ENCODE measurements at regions not wholly inside any gene's neighbourhood (a gene's known extent, or its start where the extent isn't known, plus 50 kb on each side); places are given as distances from the start of the nearest gene placed in this dataset.
A peak's percentile ranks its signal among the peaks of the same experiment; 100 is the strongest.
"Not testable (repeated sequence)": the region's sequence is repeated elsewhere in the genome, so short reads cannot be mapped to it uniquely, and the experiment has no call there.

DNA sequence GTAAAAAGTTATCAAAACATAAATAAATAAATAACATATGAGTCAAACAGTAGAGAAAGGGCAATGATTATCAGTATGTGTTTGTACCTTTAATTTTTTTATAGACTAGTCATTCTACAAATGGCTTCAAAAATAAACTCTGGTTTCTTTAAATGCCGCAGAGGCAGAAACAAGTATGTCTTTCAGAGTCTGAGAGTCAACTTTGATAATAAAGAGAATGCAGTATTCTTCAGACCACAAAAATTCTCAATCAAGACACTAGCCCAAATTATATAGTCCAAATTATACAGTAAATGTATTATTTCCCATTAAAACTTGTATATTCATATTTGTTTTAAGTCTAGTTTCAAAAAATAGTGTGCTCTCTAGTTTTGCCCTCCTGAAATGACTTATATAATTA lies 1142.3 kb downstream of the NXPH1 start:
- TF ChIP-seq, protein P1, sequence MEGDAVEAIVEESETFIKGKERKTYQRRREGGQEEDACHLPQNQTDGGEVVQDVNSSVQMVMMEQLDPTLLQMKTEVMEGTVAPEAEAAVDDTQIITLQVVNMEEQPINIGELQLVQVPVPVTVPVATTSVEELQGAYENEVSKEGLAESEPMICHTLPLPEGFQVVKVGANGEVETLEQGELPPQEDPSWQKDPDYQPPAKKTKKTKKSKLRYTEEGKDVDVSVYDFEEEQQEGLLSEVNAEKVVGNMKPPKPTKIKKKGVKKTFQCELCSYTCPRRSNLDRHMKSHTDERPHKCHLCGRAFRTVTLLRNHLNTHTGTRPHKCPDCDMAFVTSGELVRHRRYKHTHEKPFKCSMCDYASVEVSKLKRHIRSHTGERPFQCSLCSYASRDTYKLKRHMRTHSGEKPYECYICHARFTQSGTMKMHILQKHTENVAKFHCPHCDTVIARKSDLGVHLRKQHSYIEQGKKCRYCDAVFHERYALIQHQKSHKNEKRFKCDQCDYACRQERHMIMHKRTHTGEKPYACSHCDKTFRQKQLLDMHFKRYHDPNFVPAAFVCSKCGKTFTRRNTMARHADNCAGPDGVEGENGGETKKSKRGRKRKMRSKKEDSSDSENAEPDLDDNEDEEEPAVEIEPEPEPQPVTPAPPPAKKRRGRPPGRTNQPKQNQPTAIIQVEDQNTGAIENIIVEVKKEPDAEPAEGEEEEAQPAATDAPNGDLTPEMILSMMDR (IDR thresholded peaks at IDR 0.05) = no peak
- Histone ChIP-seq H3K4me1 (ENCODE audit: low read depth) (no peaks in the 10 kb centered on the region), H3K36me3 (ENCODE audit: low read depth) (no peaks in the 10 kb centered on the region), H3K4me3 (no peak overlapping the region), H3K9me3 (peaks cover 29% of the 10 kb centered on the region)
- ATAC-seq (no peak), DNase-seq (no peak)
- intact Hi-C loops (cut with DNase I, micrococcal nuclease) = no loop called here

- no peak for DNase-seq
- TF ChIP-seq, protein P1 (IDR thresholded peaks at IDR 0.05) = no peak
- Histone ChIP-seq H3K4me3 (no peak overlapping the region), H3K4me1 (ENCODE audit: low read depth) (no peaks in the 10 kb centered on the region), H3K36me3 (ENCODE audit: low read depth) (no peaks in the 10 kb centered on the region), H3K9me3 (peaks cover 27% of the 10 kb centered on the region)
- intact Hi-C loops (cut with DNase I, micrococcal nuclease) = no loop called here
- no peak for ATAC-seq
Measured at GRCh38 chr7:9582824-9583223, 1149.4 kb downstream of the NXPH1 start.

DNA sequence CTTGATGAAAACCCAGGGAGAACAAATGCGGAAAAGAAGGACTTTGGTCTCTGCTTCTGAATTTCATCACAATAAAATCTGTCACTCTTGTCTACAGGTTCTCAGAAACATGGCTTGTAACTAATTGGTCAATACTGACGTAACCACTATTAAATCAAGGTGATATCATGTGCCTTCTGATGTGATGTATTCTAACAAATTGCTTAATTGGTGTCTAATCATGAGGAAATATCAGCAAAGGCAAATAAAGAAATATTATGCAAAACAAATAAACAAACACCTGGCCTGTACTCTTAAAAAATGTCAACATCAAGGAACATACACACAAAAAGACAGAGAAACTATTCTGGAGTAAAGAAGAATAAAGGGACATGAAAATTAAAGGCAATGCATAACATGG lies 1165.0 kb downstream of the NXPH1 start:
- TF ChIP-seq, protein P1 (IDR thresholded peaks at IDR 0.05) = no peak
- no peak for ATAC-seq
- intact Hi-C loops (cut with DNase I, micrococcal nuclease) = no loop called here
- Histone ChIP-seq H3K4me3 (no peak overlapping the region), H3K9me3 (peaks cover 27% of the 10 kb centered on the region), H3K4me1 (ENCODE audit: low read depth) (no peaks in the 10 kb centered on the region), H3K36me3 (ENCODE audit: low read depth) (no peaks in the 10 kb centered on the region)
- no peak for DNase-seq

DNA sequence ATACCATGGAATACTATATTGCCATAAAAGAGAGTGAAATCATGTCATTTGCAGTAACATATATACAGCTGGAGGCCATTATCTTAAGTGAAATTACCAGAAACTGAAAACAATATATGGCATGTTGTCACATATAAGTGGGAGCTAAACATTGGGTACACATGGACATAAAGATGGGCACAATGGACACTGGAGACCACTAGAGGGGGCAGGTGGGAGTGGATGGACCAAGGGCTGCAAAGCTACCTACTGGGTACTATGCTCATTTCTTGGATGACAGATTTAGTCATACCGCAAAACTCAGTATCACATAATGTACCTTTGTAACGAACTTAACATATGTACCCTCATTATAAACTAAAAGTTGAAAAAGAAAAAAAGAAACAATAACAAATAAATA lies 1167.6 kb downstream of the NXPH1 start:
- H3K4me1 ChIP-seq (ENCODE audit: low read depth) = no peaks in the 10 kb centered on the region
- H3K9me3 ChIP-seq = peaks cover 21% of the 10 kb centered on the region
- ATAC-seq (no peak), DNase-seq (no peak)
- no peaks in the 10 kb centered on the region for H3K36me3 ChIP-seq (ENCODE audit: low read depth)
- intact Hi-C loops (cut with DNase I, micrococcal nuclease) = no loop called here
- TF ChIP-seq, protein P1 (IDR thresholded peaks at IDR 0.05) = no peak
- no peak overlapping the region for H3K4me3 ChIP-seq

- no peak for ATAC-seq
- no peak for DNase-seq
- Histone ChIP-seq H3K36me3 (ENCODE audit: low read depth) (no peaks in the 10 kb centered on the region), H3K9me3 (peaks cover 27% of the 10 kb centered on the region), H3K4me3 (no peak overlapping the region), H3K4me1 (ENCODE audit: low read depth) (no peaks in the 10 kb centered on the region)
- TF ChIP-seq, protein P1 (IDR thresholded peaks at IDR 0.05) = no peak
- intact Hi-C loops (cut with DNase I, micrococcal nuclease) = no loop called here
Measured at GRCh38 chr7:9603291-9603690, 1169.9 kb downstream of the NXPH1 start.

- TF ChIP-seq, protein P1 (IDR thresholded peaks at IDR 0.05) = no peak
- ATAC-seq (no peak), DNase-seq (no peak)
- Histone ChIP-seq H3K9me3 (peaks cover 23% of the 10 kb centered on the region), H3K4me3 (no peak overlapping the region), H3K36me3 (ENCODE audit: low read depth) (no peaks in the 10 kb centered on the region), H3K4me1 (ENCODE audit: low read depth) (no peaks in the 10 kb centered on the region)
- intact Hi-C loops (cut with DNase I, micrococcal nuclease) = no loop called here
Measured at GRCh38 chr7:9608560-9608959, 1175.2 kb downstream of the NXPH1 start.

DNA sequence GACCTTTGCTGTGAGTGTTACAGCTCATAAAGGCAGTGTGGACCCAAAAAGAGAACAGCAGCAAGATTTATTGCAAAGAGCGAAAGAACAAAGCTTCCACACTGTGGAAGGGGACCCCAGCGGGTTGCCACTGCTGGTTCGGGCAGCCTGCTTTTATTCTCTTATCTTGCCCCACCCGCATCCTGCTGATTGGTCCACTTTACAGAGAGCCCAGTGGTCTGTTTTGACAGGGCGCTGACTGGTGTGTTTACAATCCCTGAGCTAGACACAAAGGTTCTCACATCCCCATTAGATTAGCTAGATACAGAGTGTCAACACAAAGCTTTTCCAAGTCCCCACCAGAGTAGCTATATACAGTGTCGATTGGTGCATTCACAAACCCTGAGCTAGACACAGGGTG lies 1187.5 kb downstream of the NXPH1 start:
- intact Hi-C loops (cut with DNase I, micrococcal nuclease); H3K36me3 ChIP-seq (ENCODE audit: low read depth); H3K4me3 ChIP-seq; ATAC-seq; DNase-seq; H3K4me1 ChIP-seq (ENCODE audit: low read depth): not testable (repeated sequence)
- peaks cover 40% of the 10 kb centered on the region for H3K9me3 ChIP-seq

DNA sequence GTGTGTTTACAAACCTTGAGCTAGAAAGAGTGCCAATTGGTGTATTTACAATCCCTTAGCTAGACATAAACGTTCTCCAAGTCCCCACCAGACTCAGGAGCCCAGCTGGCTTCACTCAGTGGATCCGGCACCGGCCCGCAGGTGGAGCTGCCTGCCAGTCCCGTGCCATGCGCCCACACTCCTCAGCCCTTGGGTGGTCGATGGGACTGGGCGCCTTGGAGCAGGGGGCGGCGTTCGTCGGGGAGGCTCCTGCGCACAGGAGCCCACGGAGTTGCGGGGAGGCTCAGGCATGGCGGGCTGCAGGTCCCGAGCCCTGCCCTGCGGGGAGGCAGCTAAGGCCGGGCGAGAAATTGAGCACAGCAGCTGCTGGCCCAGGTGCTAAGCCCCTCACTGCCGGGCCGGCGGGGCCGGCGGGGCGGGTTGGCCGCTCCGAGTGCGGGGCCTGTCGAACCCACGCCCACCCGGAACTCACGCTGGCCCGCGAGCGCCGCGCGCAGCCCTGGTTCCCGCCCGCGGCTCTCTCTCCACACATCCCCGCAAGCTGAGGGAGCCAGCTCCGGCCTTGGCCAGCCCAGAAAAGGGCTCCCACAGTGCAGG lies 1188.0 kb downstream of the NXPH1 start:
- DNase-seq = peak in 1 of 3 donors; percentile 27
- ATAC-seq; H3K36me3 ChIP-seq (ENCODE audit: low read depth); intact Hi-C loops (cut with DNase I, micrococcal nuclease); H3K4me1 ChIP-seq (ENCODE audit: low read depth); H3K4me3 ChIP-seq: not testable (repeated sequence)
- H3K9me3 ChIP-seq = peaks cover 40% of the 10 kb centered on the region
